DOHH2 (cell line): ENCODE measurements at regions not wholly inside any gene's neighbourhood (a gene's known extent, or its start where the extent isn't known, plus 50 kb on each side); places are given as distances from the start of the nearest gene placed in this dataset.

ENCODE experiments used
- EZH2phosphoT487 ChIP-seq: fragments of 200-600 bp; sonication (generic); IDR thresholded peaks from 2 replicates; pipeline ENCODE4 v1.6.1; 2017; ENCODE audit warnings: borderline replicate concordance, mild to moderate bottlenecking, antibody characterized with exemption, low read length, moderate library complexity, mixed read lengths
- TF ChIP-seq, protein P1 (sequence below): fragments of 200-600 bp; sonication (generic); IDR thresholded peaks from one replicate; pipeline ENCODE4 v1.5.1; 2014; ENCODE audit warnings: antibody characterized with exemption, mild to moderate bottlenecking, low read depth, low read length; ENCODE audit not compliant: poor library complexity, severe bottlenecking

DNA sequence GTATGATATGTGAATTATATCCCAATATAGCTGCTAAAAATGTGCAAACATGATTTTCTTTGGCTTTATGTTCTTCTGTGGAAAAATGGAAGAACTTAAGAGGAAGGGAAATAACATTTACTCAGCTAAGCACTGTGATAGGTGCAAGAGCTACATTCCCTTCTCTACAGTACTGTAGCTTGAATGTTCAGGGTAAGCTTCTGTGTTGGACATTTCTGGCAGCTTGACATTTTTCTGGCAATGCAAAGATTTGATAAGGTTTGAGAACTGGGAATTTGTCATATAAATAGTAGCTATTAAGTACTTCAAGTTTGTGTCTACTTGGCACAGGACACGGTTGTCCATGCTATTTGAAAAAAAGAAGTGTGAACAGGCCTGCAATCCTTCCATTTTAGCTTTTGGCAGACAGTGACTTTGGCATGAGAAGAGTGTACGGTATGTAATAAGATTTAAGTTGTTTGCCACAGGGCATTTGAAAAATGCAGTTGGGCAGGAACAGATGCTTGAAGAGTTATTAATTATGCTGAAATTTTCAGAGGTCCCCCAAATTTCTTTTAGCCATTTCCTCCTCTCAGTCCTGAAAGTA is 77.6 kb downstream of the KIF4B start:
- TF ChIP-seq, protein P1, sequence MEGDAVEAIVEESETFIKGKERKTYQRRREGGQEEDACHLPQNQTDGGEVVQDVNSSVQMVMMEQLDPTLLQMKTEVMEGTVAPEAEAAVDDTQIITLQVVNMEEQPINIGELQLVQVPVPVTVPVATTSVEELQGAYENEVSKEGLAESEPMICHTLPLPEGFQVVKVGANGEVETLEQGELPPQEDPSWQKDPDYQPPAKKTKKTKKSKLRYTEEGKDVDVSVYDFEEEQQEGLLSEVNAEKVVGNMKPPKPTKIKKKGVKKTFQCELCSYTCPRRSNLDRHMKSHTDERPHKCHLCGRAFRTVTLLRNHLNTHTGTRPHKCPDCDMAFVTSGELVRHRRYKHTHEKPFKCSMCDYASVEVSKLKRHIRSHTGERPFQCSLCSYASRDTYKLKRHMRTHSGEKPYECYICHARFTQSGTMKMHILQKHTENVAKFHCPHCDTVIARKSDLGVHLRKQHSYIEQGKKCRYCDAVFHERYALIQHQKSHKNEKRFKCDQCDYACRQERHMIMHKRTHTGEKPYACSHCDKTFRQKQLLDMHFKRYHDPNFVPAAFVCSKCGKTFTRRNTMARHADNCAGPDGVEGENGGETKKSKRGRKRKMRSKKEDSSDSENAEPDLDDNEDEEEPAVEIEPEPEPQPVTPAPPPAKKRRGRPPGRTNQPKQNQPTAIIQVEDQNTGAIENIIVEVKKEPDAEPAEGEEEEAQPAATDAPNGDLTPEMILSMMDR = no peak
- no peak for TF ChIP-seq EZH2phosphoT487
